Pancreas (tissue), 10 donors: ENCODE measurements at regions not wholly inside any gene's neighbourhood (a gene's known extent, or its start where the extent isn't known, plus 50 kb on each side); places are given as distances from the start of the nearest gene placed in this dataset.

Experiments
- ATAC-seq, 4 donors: fragments of 200-7000 bp; cut with Tn5 transposase; one replicate each; pipeline versions ENCODE4 v1.8.0 to v1.9.1; 2020; ENCODE audit warnings: mild to moderate bottlenecking in 4 of 4, moderate library complexity in 4 of 4
- DNase-seq, 6 donors: peaks; one replicate each; pipeline ENCODE4 v3.0.0-alpha.2; 2020
- FAIRE-seq: peaks from 2 replicates; lab custom pipeline; 2012; peaks lifted over from hg19 to GRCh38; lab: Jason Lieb, UNC
- H3K27ac ChIP-seq, 4 donors: fragments of 200-600 bp; sonication (generic); 1 replicate in 3 of 4; 2 replicates in 1 of 4; pipeline versions ENCODE4 v1.5.0 to v1.8.0; 2020
- H3K27me3 ChIP-seq, 4 donors: fragments of 200-600 bp; one replicate each; pipeline ENCODE4 v1.8.0; 2021
- H3K36me3 ChIP-seq, 3 donors: fragments of 200-600 bp; sonication (generic) in 1 of 3; one replicate each; pipeline versions ENCODE4 v1.5.0 to v1.8.0; 2020 to 2021
- H3K4me1 ChIP-seq, 3 donors: fragments of 200-600 bp; one replicate each; pipeline ENCODE4 v1.8.0; 2021
- H3K4me3 ChIP-seq, 4 donors: fragments of 200-600 bp; sonication (generic) in 2 of 4; one replicate each; pipeline versions ENCODE4 v1.5.0 to v1.8.0; 2020 to 2021
- H3K9me3 ChIP-seq, 4 donors: fragments of 200-600 bp; one replicate each; pipeline ENCODE4 v1.8.0; 2021
- CTCF ChIP-seq, 4 donors: fragments of 200-600 bp; sonication (generic) in 3 of 4; IDR thresholded peaks; one replicate each; pipeline versions ENCODE4 v1.5.0 to v1.8.0; 2021; ENCODE audit warnings: antibody characterized with exemption in 4 of 4
- WGBS, 2 donors: extraction: QIAGEN DNeasy Blood & Tissue Kit; methylation state at CpG; one replicate each; pipeline ENCODE4 v1.1.7; 2013; 5-methylcytosine and 5-hydroxymethylcytosine counted together
- intact Hi-C, 3 donors: fragments of 100-400 bp; cut with DNase I; formaldehyde crosslinking; loops; one replicate each; pipeline versions ENCODE4 v1.11.1 to v1.14.2; 2022
- donor health status: healthy with polysubstance abuse.
- donor health status: DM: no; HTN: no; CAD: no; lungs with moderate emphysema.
- donor health status: DM: no; HTN: no; CAD: no.
- donor health status: control.
- donor health status: control.
- donor health status: Bipolar disorder and iron deficiency.
- donor health status: DM: yes; HTN: yes; CAD: no.
- donor health status: DM: no; HTN: no; CAD: no.
- donor health status: DM: no; HTN: no; CAD: no.
- donor health status: DM: yes; HTN: yes; CAD: no.

GRCh38 chr5:77923666-77924065, 147.5 kb upstream of the TBCA start:
- DNase-seq (no peak), ATAC-seq (no peak), FAIRE-seq (no peak)
- no peak overlapping the region for H3K27ac ChIP-seq
- H3K36me3 ChIP-seq, result no peaks in the 10 kb centered on the region
- 52 to 72% methylated on average over 4 of the region's 4 CpGs for WGBS, 2 donors
- TF ChIP-seq CTCF (IDR thresholded peaks at IDR 0.05), result no peak
- H3K9me3 ChIP-seq, result no peaks in the 10 kb centered on the region
- H3K27me3 ChIP-seq, result no peaks in the 10 kb centered on the region
- H3K4me3 ChIP-seq, result no peak overlapping the region
- H3K4me1 ChIP-seq, result no peaks in the 10 kb centered on the region
- intact Hi-C loops, result loop anchor here in 1 of 3 donors (10.0 kb wide), 1 partner anchor 1851 kb away; no protein-coding TSS in a partner anchor

GRCh38 chr5:77921094-77921768, 145.1 kb upstream of the TBCA start:
- Histone ChIP-seq H3K9me3 (no peaks in the 10 kb centered on the region), H3K27me3 (no peaks in the 10 kb centered on the region), H3K4me1 (no peaks in the 10 kb centered on the region), H3K27ac (no peak overlapping the region), H3K36me3 (no peaks in the 10 kb centered on the region), H3K4me3 (no peak overlapping the region)
- 80 to 85% methylated on average over 4 of the region's 4 CpGs for whole genome bisulfite sequencing, 2 donors
- no peak for DNase-seq
- TF ChIP-seq CTCF (IDR thresholded peaks at IDR 0.05), result no peak
- no peak for FAIRE-seq
- no peak for ATAC-seq
- intact Hi-C loops, result loop anchor here in 1 of 3 donors (10.0 kb wide), 1 partner anchor 1854 kb away; no protein-coding TSS in a partner anchor

- intact Hi-C loops, result loop anchor here in 1 of 3 donors (10.0 kb wide), 1 partner anchor 1854 kb away; no protein-coding TSS in a partner anchor
- FAIRE-seq (no peak), ATAC-seq (no peak), DNase-seq (no peak)
- no peaks in the 10 kb centered on the region for H3K36me3 ChIP-seq
- no peaks in the 10 kb centered on the region for H3K4me1 ChIP-seq
- no peak for TF ChIP-seq CTCF (IDR thresholded peaks at IDR 0.05)
- WGBS, 2 donors, result 57 to 67% methylated on average over 5 of the region's 5 CpGs
- H3K4me3 ChIP-seq, result no peak overlapping the region
- H3K27ac ChIP-seq, result no peak overlapping the region
- no peaks in the 10 kb centered on the region for H3K9me3 ChIP-seq
- H3K27me3 ChIP-seq, result no peaks in the 10 kb centered on the region
Measured at GRCh38 chr5:77920359-77921058, 144.4 kb upstream of the TBCA start.

GRCh38 chr5:77915346-77915745, 139.2 kb upstream of the TBCA start:
- DNase-seq (no peak), ATAC-seq (no peak), FAIRE-seq (no peak)
- WGBS, 2 donors, result 84 to 93% methylated on average over 5 of the region's 5 CpGs
- H3K9me3 ChIP-seq, result no peaks in the 10 kb centered on the region
- no peaks in the 10 kb centered on the region for H3K4me1 ChIP-seq
- intact Hi-C loops, result no loop called here
- no peak for TF ChIP-seq CTCF (IDR thresholded peaks at IDR 0.05)
- H3K27ac ChIP-seq, result no peak overlapping the region
- H3K27me3 ChIP-seq, result no peaks in the 10 kb centered on the region
- H3K36me3 ChIP-seq, result no peaks in the 10 kb centered on the region
- no peak overlapping the region for H3K4me3 ChIP-seq

- no peaks in the 10 kb centered on the region for H3K9me3 ChIP-seq
- no peak for ATAC-seq
- 35 to 38% methylated on average over 6 of the region's 6 CpGs for WGBS, 2 donors
- intact Hi-C loops, result no loop called here
- no peak for TF ChIP-seq CTCF (IDR thresholded peaks at IDR 0.05)
- H3K27me3 ChIP-seq, result no peaks in the 10 kb centered on the region
- no peaks in the 10 kb centered on the region for H3K36me3 ChIP-seq
- H3K4me3 ChIP-seq, result no peak overlapping the region
- FAIRE-seq, result no peak
- no peak for DNase-seq
- no peaks in the 10 kb centered on the region for H3K4me1 ChIP-seq
- H3K27ac ChIP-seq, result no peak overlapping the region
Measured at GRCh38 chr5:77912721-77913120, 136.6 kb upstream of the TBCA start.
